Karpas-422 (cell line): ENCODE measurements at regions not wholly inside any gene's neighbourhood (a gene's known extent, or its start where the extent isn't known, plus 50 kb on each side); places are given as distances from the start of the nearest gene placed in this dataset.

Experiments used
- DNase-seq: peaks from one replicate; pipeline ENCODE4 v3.0.0-alpha.2; 2015
- H2AFZ ChIP-seq: fragments of 200-600 bp; sonication (generic); 2 replicates; pipeline ENCODE4 v1.6.1; 2014; ENCODE audit warnings: antibody characterized with exemption, low read length, mixed read lengths
- H3K27ac ChIP-seq: fragments of 200-600 bp; sonication (generic); 2 replicates; pipeline ENCODE4 v1.5.1; 2014; ENCODE audit warnings: mild to moderate bottlenecking, low read length, moderate library complexity
- H3K27me3 ChIP-seq: fragments of 200-600 bp; sonication (generic); 2 replicates; pipeline ENCODE4 v1.6.1; 2014; ENCODE audit warnings: low read length, mixed read lengths
- H3K36me3 ChIP-seq: fragments of 200-600 bp; sonication (generic); 2 replicates; pipeline ENCODE4 v1.6.1; 2014; ENCODE audit warnings: low read length, mixed read lengths; ENCODE audit not compliant: insufficient read depth
- H3K4me1 ChIP-seq: fragments of 200-600 bp; sonication (generic); 2 replicates; pipeline ENCODE4 v1.6.1; 2014; ENCODE audit warnings: mild to moderate bottlenecking, low read length, mixed read lengths
- H3K4me2 ChIP-seq: fragments of 200-600 bp; sonication (generic); 2 replicates; pipeline ENCODE4 v1.6.1; 2014; ENCODE audit warnings: low read length, low read depth, mild to moderate bottlenecking; ENCODE audit not compliant: poor library complexity, severe bottlenecking
- H3K4me3 ChIP-seq: fragments of 200-600 bp; sonication (generic); 2 replicates; pipeline ENCODE4 v1.5.1; 2014; ENCODE audit warnings: mild to moderate bottlenecking, antibody characterized with exemption, low read length, mixed read lengths
- H3K79me2 ChIP-seq: fragments of 200-600 bp; sonication (generic); 2 replicates; pipeline ENCODE4 v1.6.1; 2014; ENCODE audit warnings: mild to moderate bottlenecking, low read length, mixed read lengths
- H3K9ac ChIP-seq: fragments of 200-600 bp; sonication (generic); 2 replicates; pipeline ENCODE4 v1.6.0; 2014; ENCODE audit warnings: low read length
- H3K9me2 ChIP-seq: fragments of 200-600 bp; sonication (generic), shearing (Covaris generic); replicated peaks from 2 replicates; pipeline ENCODE4 v1.6.0; 2014; ENCODE audit warnings: mild to moderate bottlenecking, low read length, moderate library complexity; ENCODE audit not compliant: insufficient read depth
- H3K9me3 ChIP-seq: fragments of 300-700, 200-600 bp; sonication (generic); 2 replicates; pipeline ENCODE4 v1.6.1; 2014; ENCODE audit warnings: low read length, mixed read lengths
- H4K20me1 ChIP-seq: fragments of 200-600 bp; sonication (generic); 2 replicates; pipeline ENCODE4 v1.6.1; 2014; ENCODE audit warnings: mild to moderate bottlenecking, antibody characterized with exemption, low read length, low read depth; ENCODE audit not compliant: insufficient read depth

DNA sequence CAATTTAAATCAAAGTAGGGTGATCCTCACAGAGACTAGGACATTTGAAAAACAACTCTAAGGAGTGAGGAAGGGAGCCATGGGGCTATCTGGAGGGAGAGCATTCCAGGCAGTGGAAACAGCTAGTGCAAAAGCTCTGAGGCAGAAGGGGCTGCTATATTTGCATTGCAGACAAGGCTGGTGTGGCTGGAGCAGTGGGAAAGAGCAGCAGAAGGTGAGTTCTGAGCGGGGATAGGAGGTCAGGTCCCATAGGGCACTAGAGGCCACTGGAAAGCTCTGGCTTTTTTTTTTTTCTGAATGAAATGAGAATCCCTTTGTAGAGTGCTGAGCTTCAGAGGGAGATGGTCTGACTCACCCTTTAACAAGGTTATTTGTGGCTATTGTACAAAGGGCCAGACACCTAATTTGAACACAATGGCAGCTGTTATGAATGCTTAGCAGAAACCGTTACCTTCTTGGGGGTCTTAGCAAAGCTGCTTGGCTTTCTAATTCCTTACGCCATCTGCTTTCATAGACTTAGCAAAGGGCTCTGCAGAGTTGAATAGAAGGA lies 291.6 kb downstream of the BUD13 start:
- Histone ChIP-seq H3K27ac (no peak overlapping the region), H2AFZ (no peak overlapping the region), H3K36me3 (no peaks in the 10 kb centered on the region), H3K4me3 (no peak overlapping the region), H3K27me3 (no peaks in the 10 kb centered on the region), H3K79me2 (no peaks in the 10 kb centered on the region), H3K9me3 (no peaks in the 10 kb centered on the region), H3K4me1 (no peaks in the 10 kb centered on the region), H3K9me2 (no peaks in the 10 kb centered on the region), H3K4me2 (no peak overlapping the region), H4K20me1 (no peaks in the 10 kb centered on the region), H3K9ac (no peak overlapping the region)
- DNase-seq, result no peak

DNA sequence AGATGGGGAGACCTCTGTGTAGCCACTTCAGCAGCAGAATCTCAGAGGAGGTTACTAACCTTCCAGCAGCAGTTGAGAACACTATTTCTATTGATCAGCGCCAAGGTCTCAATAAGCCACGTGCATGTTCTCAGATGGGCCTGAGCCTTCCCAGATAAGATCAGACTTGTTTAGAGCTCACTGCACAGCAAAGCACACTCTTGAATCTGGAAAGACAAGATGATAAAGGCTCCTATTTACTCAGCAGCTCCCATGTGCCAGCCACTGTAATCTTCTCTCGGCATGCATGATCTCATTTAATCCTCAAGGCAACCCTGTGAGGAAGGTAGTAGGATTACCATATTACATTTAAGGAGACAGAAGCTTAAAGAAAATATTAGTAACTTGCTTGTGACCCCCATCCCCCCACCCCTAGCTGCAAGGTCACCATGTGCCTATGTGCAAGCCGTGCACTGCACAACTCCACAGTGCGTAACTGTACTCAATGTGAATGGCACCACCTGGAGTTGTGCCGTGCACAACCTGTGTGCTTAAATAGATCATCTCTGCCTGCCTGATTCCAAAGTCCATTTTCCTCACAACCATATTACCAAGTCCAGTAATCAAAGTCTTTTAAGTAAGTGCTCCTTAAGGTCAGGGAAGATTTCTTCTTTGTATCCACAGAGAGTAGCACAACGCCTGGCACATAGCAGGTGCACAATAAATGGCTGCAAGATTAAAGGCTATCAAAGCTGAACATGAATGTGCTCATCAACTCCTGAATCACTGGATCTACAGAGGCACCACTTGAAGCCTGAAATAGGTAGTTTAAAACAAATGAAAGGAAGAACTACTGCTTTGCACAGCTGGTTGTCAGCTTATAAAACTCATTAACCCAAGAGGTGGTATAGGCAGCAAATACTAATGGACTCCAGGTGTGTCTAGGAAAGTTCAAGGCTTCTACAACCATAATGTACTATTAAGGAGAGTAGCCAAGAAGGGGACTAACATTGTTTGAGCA lies 293.8 kb downstream of the BUD13 start:
- Histone ChIP-seq H2AFZ (no peak overlapping the region), H3K79me2 (no peaks in the 10 kb centered on the region), H3K4me2 (no peak overlapping the region), H3K9ac (no peak overlapping the region), H3K27ac (no peak overlapping the region), H3K4me1 (no peaks in the 10 kb centered on the region), H3K4me3 (no peak overlapping the region), H3K36me3 (no peaks in the 10 kb centered on the region), H4K20me1 (no peaks in the 10 kb centered on the region), H3K27me3 (no peaks in the 10 kb centered on the region), H3K9me2 (no peaks in the 10 kb centered on the region), H3K9me3 (no peaks in the 10 kb centered on the region)
- DNase-seq, result no peak

DNA sequence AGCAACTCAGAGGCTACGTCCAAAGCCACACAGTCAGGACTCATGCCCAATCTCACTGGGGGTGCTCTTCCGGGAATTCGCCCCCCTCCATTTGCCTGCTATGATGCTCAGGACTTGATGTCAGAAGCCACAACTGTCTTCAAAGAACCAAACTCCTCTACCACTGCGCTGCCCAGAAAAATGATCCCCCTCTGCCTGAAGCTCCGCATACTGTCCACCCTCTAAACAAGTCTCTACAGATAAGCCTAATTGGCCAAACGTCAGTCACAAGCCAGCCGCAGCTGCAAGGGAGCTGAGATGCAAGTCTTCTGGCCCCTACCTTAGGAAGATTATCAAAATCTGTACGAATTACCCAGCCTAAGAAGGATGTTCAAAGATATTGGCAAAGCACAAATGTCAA lies 294.6 kb downstream of the BUD13 start:
- Histone ChIP-seq H3K4me1 (no peaks in the 10 kb centered on the region), H3K79me2 (no peaks in the 10 kb centered on the region), H4K20me1 (no peaks in the 10 kb centered on the region), H3K9me2 (no peaks in the 10 kb centered on the region), H2AFZ (no peak overlapping the region), H3K4me2 (no peak overlapping the region), H3K9ac (no peak overlapping the region), H3K27ac (no peak overlapping the region), H3K27me3 (no peaks in the 10 kb centered on the region), H3K4me3 (no peak overlapping the region), H3K36me3 (no peaks in the 10 kb centered on the region), H3K9me3 (no peaks in the 10 kb centered on the region)
- DNase-seq, result no peak

DNA sequence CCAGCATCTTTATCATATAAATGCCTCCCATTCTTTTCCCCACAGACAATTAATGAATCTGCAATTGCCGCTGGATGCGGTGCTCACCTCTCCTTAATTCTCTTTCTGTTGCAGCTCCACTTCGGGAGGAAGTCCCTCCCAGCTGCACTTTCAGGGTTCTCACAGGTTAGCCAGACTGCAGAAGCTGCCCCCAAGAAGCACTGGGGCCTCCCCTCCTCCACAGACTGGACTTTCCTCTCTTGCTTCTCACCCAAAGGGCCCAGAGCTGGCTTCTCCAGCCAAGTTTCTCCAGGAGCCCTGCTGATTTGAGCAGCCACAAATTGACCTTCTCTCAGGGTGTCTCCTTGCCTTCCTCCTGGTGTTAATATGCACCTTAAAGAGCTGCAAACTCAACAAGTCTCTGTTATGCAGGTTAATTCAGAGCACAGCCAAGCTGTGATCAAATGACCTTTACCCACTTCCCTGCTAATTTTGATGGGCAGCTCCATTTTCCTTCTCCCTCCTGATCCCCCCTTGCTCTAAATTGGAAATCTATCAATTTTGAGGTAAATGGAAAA lies 298.9 kb downstream of the BUD13 start:
- Histone ChIP-seq H3K9me2 (no peaks in the 10 kb centered on the region), H2AFZ (no peak overlapping the region), H3K9ac (no peak overlapping the region), H3K4me2 (no peak overlapping the region), H3K36me3 (no peaks in the 10 kb centered on the region), H4K20me1 (no peaks in the 10 kb centered on the region), H3K27me3 (no peaks in the 10 kb centered on the region), H3K4me3 (no peak overlapping the region), H3K79me2 (no peaks in the 10 kb centered on the region), H3K27ac (no peak overlapping the region), H3K4me1 (no peaks in the 10 kb centered on the region), H3K9me3 (no peaks in the 10 kb centered on the region)
- DNase-seq, result no peak

DNA sequence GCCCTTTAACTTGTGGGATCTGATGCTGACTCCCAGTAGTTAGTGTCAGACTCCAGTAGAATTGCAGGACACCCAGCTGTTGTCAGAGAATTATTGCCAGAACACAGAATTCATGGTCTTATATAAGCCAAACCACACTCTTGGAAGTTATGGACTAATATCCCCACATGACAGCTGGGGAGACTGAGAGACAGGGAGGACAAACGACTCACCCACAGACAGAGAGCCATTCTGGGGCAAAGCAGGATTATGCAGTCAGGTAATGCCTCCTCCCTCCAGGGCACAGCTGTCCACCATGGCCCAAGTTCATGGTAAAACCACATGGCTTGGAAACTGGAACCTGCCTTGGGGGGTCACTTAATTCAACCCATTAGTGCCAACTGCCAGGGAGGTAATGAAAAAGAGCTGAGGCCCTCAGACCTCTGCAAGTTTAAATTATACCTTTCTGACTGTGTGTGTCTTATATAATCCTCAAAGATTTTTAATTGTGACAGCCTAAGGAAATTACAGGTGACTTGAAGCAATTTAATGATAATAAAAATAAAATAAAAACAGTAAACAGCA lies 299.5 kb downstream of the BUD13 start:
- H3K4me1 ChIP-seq, result no peaks in the 10 kb centered on the region
- no peaks in the 10 kb centered on the region for H3K9me2 ChIP-seq
- no peaks in the 10 kb centered on the region for H3K27me3 ChIP-seq
- no peak overlapping the region for H3K4me3 ChIP-seq
- H2AFZ ChIP-seq, result no peak overlapping the region
- H3K27ac ChIP-seq, result no peak overlapping the region
- H4K20me1 ChIP-seq, result no peaks in the 10 kb centered on the region
- H3K9me3 ChIP-seq, result no peaks in the 10 kb centered on the region
- H3K36me3 ChIP-seq, result no peaks in the 10 kb centered on the region
- no peaks in the 10 kb centered on the region for H3K79me2 ChIP-seq
- no peak overlapping the region for H3K4me2 ChIP-seq
- DNase-seq, result no peak
- no peak overlapping the region for H3K9ac ChIP-seq

DNA sequence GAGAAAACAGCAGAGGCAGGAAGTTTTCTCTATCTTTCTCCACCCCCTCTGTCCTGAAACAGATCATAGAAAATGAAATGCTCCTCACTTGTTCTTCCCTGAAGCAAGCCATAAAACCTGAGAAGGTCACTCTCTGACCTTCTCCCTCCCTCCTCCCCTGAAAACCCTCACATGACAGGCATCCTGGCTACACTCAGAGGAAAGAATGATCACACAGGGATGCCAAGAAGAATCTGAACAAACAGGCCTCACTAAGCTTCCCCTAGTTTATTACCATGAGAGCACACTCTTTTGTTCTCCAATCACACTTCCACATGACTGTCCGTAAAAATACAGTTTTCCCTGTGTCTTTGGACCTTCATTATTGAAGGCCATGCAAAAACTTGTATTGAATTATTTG lies 300.1 kb downstream of the BUD13 start:
- Histone ChIP-seq H3K27ac (no peak overlapping the region), H3K4me2 (no peak overlapping the region), H3K36me3 (no peaks in the 10 kb centered on the region), H3K9me2 (no peaks in the 10 kb centered on the region), H3K27me3 (no peaks in the 10 kb centered on the region), H4K20me1 (no peaks in the 10 kb centered on the region), H2AFZ (no peak overlapping the region), H3K79me2 (no peaks in the 10 kb centered on the region), H3K4me3 (no peak overlapping the region), H3K9ac (no peak overlapping the region), H3K4me1 (no peaks in the 10 kb centered on the region), H3K9me3 (no peaks in the 10 kb centered on the region)
- DNase-seq, result no peak

DNA sequence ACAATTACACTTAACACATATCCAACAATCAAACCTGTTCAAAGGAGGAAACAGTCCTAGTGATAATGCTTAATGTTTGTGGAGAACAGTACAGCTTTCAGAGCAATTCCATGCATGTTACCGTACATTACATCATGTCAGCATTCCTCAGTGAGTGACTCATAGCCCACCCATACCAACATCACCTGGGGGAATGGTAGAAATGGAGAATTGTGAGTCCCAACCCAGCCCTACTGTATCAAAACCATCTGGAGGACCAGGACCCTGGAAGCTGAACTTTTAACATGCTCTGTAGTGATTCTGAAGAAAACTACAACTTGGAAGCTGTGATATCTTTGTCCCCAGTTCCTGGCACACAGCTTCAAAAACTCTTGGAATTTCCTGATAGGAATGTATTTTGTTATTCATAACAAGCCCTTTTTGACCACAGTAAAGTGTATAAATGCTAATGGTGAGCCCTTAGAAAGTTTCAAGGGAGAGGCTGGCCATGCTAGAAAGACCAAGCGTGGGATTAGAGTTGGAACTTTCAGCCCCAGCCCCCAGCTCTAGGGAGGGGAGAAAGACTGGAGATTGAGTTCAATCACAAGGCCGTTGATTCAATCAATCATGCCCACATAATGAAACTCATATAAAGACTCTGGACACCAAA lies 301.1 kb downstream of the BUD13 start:
- no peaks in the 10 kb centered on the region for H3K79me2 ChIP-seq
- H3K36me3 ChIP-seq, result no peaks in the 10 kb centered on the region
- no peak overlapping the region for H3K4me3 ChIP-seq
- no peaks in the 10 kb centered on the region for H3K4me1 ChIP-seq
- H3K27ac ChIP-seq, result no peak overlapping the region
- H3K4me2 ChIP-seq, result no peak overlapping the region
- no peak overlapping the region for H2AFZ ChIP-seq
- no peaks in the 10 kb centered on the region for H4K20me1 ChIP-seq
- DNase-seq, result no peak
- H3K9ac ChIP-seq, result no peak overlapping the region
- H3K9me2 ChIP-seq, result no peaks in the 10 kb centered on the region
- H3K27me3 ChIP-seq, result no peaks in the 10 kb centered on the region
- H3K9me3 ChIP-seq, result no peaks in the 10 kb centered on the region

DNA sequence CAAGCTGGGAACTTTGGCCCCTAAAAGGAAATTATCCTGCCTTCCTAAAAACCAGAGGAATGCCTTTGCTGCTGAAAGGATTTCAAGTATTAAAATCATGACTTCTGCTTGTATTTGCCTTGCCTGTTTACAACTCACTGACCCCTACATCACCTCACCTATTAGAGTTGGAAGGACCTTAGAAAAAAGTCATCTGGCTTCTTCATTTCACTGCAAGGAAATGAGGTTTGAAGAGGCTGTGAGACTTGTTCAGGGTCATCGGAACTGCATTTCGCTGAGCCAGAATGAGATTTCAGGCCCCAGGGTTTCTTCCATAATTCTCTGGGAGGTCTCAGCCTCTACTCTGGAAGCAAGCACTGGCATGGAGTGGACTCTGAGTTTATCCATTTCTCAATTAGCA lies 304.1 kb downstream of the BUD13 start:
- H3K79me2 ChIP-seq, result no peaks in the 10 kb centered on the region
- H3K9ac ChIP-seq, result no peak overlapping the region
- no peaks in the 10 kb centered on the region for H3K4me1 ChIP-seq
- no peaks in the 10 kb centered on the region for H4K20me1 ChIP-seq
- H3K27me3 ChIP-seq, result no peaks in the 10 kb centered on the region
- no peaks in the 10 kb centered on the region for H3K9me2 ChIP-seq
- no peaks in the 10 kb centered on the region for H3K9me3 ChIP-seq
- no peak overlapping the region for H3K27ac ChIP-seq
- H3K4me2 ChIP-seq, result no peak overlapping the region
- H2AFZ ChIP-seq, result no peak overlapping the region
- DNase-seq, result no peak
- no peak overlapping the region for H3K4me3 ChIP-seq
- H3K36me3 ChIP-seq, result no peaks in the 10 kb centered on the region
